T-helper 1 cell treated with Interleukin-12 subunit alpha and Interleukin-12 subunit beta and Interleukin-4 antibody, amounts not matched to agents 30 μg/mL and 1 μg/mL, for 36 hours (primary cell): ENCODE measurements at regions not wholly inside any gene's neighbourhood (a gene's known extent, or its start where the extent isn't known, plus 50 kb on each side); places are given as distances from the start of the nearest gene placed in this dataset.

Source experiments
- H3K27ac Mint-ChIP-seq: one replicate; pipeline ENCODE4 v1.8.0; 2021; ENCODE audit warnings: mild to moderate bottlenecking, mixed read lengths
- H3K27me3 Mint-ChIP-seq: one replicate; pipeline ENCODE4 v1.8.0; 2021; ENCODE audit warnings: low read depth, mixed read lengths
- H3K36me3 Mint-ChIP-seq: one replicate; pipeline ENCODE4 v1.8.0; 2021; ENCODE audit warnings: low read depth, mixed read lengths
- H3K4me1 Mint-ChIP-seq: one replicate; pipeline ENCODE4 v1.8.0; 2021; ENCODE audit warnings: low read depth, mixed read lengths
- H3K4me3 Mint-ChIP-seq: one replicate; pipeline ENCODE4 v1.8.0; 2021; ENCODE audit warnings: mild to moderate bottlenecking, moderate library complexity, mixed read lengths
- H3K9me3 Mint-ChIP-seq: one replicate; pipeline ENCODE4 v1.8.0; 2021; ENCODE audit warnings: mixed read lengths

DNA sequence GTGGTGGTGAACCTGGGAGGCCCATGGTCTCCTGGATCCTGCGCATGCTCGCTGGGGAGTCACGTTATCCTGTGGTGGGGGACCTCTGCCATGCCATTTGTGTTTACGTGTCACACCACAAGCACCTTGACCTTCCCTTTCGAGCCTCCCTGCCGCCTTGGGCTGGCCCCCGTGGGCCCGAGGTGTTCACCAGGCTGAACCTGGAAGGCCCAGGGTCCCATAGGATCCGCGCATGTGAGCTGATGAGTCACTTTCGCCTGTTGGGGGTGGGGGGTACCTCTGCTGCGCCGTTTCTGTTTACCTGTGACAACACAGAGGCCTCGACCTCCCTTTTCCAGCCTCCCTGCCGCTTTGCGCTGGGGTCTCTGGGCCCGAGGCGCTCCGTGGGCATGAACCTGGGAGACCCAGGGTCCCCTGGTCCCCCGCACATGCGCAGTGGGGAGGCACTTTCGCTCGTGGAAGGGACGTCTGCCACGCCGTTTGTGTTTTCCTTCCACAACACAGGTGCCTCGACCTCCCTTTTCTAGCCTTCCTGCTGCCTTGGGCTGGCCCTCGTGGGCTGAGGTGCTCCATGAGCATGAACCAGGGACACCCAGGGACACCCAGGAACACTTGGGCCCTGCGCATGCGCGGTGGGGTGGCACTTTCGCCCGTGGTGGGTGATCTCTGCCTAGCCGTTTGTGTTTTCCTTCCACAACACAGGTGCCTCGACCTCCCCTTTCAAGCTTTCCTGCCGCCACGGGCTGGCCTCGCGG lies 334.1 kb downstream of the ALG10 start:
- Mint-ChIP-seq H3K4me1 (no peaks in the 10 kb centered on the region), H3K4me3 (no peak overlapping the region), H3K27me3 (no peaks in the 10 kb centered on the region), H3K9me3 (peaks cover 5% of the 10 kb centered on the region), H3K27ac (no peak overlapping the region), H3K36me3 (no peaks in the 10 kb centered on the region)

DNA sequence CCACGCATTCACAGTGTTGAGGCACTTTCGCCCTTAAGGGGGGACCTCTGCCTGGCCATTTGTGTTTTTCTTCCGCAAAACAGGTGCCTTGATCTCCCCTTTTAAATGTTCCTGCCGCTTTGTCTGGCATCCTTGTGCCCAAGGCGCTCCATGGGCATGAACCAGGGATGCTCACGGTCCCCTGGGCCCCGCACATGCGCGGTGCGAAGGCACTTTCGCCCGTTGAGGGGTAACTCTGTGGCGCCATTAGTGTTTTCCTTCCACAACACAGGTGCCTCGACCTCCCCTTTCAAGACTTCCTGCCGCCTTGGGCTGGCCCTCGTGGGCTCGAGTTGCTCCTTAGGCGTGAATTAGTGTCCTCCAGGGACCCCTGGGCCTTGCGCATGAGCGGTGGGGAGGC lies 335.5 kb downstream of the ALG10 start:
- no peaks in the 10 kb centered on the region for H3K36me3 Mint-ChIP-seq
- H3K4me1 Mint-ChIP-seq = no peaks in the 10 kb centered on the region
- H3K9me3 Mint-ChIP-seq = peaks cover 5% of the 10 kb centered on the region
- H3K27me3 Mint-ChIP-seq = no peaks in the 10 kb centered on the region
- no peak overlapping the region for H3K27ac Mint-ChIP-seq
- H3K4me3 Mint-ChIP-seq = no peak overlapping the region

DNA sequence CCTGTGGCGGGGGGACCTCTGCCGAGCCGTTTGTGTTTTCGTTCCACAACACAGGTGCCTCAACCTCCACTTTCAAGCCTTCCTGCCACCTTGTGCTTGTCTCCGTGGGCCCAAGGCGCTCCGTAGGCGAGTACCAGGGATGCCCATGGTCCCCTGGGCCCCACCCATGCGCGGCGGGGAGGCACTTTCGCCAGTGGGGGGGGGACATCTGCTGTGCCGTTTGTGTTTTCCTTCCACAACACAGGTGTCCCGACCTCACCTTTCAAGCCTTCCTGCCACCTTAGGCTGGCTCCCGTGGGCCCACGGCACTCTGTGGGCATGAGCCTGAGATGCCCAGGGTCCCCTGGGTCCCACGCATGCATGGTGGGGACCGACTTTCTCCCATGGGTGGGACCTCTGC lies 335.9 kb downstream of the ALG10 start:
- H3K9me3 Mint-ChIP-seq = peaks cover 5% of the 10 kb centered on the region
- H3K27me3 Mint-ChIP-seq = no peaks in the 10 kb centered on the region
- no peaks in the 10 kb centered on the region for H3K4me1 Mint-ChIP-seq
- H3K4me3 Mint-ChIP-seq = no peak overlapping the region
- H3K36me3 Mint-ChIP-seq = no peaks in the 10 kb centered on the region
- no peak overlapping the region for H3K27ac Mint-ChIP-seq

DNA sequence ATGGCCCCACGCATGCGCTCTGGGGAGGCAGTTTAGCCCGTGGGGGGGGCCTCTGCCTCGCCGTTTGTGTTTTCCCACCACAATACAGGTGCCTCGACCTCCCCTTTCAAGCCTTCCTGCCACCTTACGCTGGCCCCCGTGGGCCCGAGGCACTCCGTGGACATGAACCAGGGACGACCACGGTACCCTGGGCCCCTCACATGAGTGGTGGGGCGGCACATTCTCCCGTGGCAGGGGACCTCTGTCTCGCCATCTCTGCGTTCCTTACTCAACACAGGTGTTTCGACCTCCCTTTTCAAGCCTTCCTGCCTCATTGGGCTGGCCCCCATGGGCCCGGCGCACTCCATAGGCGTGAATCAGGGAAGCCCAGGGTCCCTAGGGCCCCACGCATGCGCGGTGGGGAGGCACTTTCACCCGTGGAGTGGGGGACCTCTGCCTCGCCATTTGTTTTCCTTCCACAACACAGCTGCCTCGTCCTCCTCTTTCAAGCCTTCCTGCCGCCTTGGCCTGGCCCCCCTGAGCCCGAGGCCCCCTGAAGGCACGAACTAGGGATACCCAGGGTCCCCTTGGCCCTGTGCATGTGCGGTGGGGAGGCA lies 339.5 kb downstream of the ALG10 start:
- Mint-ChIP-seq H3K36me3 (no peaks in the 10 kb centered on the region), H3K4me1 (no peaks in the 10 kb centered on the region), H3K27ac (no peak overlapping the region), H3K4me3 (no peak overlapping the region), H3K27me3 (no peaks in the 10 kb centered on the region), H3K9me3 (peaks cover 18% of the 10 kb centered on the region)

DNA sequence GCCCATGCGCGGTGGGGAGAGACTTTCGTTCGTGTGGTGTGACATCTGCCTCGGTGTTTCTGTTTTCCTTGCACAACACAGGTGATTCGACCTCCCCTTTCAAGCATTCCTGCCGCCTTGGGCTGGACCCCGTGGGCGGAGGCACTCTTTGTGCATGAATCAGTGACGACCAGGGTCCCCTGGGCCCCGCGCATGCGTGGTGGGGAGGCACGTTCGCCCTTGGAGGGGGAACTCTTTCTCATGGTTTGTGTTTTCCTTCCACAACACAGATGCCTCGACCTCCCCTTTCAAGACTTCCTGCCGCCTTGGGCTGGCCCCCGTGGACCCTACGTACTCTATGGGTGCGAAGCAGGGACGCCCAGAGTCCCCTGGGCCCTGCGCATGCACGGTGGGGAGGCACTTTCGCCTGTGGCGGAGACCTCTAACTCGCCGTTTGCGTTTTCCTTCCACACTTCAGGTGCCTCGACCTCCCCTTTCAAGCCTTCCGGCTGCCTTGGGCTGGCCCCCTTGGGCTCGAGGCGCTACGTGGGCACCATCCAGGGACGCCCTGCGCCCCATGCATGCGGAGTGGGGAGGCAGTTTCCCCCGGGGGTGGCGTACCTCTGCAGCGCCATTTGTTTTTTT lies 340.9 kb downstream of the ALG10 start:
- Mint-ChIP-seq H3K4me3 (no peak overlapping the region), H3K36me3 (peaks cover 1% of the 10 kb centered on the region), H3K4me1 (no peaks in the 10 kb centered on the region), H3K27me3 (no peaks in the 10 kb centered on the region), H3K9me3 (peaks cover 17% of the 10 kb centered on the region), H3K27ac (no peak overlapping the region)

DNA sequence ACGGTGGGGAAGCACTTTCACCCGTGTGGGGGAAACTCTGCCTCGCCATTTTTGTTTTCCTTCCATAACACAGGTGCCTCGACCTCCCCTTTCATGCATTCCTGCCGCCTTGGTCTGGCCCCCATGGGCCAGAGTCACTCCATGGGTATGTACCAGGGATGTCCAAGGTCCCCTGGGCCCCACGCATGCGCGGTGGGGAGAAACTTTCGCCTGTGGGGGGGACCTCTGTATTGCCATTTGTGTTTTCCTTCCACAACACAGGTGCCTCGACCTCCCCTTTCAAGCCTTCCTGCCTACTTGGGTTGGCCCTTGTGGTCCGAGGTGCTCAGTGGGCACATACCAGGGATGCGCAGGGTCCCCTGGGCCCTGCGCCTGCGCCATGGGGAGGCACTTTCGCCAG lies 345.8 kb downstream of the ALG10 start:
- Mint-ChIP-seq H3K9me3 (peaks cover 27% of the 10 kb centered on the region), H3K36me3 (peaks cover 1% of the 10 kb centered on the region), H3K4me1 (no peaks in the 10 kb centered on the region), H3K27me3 (no peaks in the 10 kb centered on the region), H3K4me3 (no peak overlapping the region), H3K27ac (no peak overlapping the region)

DNA sequence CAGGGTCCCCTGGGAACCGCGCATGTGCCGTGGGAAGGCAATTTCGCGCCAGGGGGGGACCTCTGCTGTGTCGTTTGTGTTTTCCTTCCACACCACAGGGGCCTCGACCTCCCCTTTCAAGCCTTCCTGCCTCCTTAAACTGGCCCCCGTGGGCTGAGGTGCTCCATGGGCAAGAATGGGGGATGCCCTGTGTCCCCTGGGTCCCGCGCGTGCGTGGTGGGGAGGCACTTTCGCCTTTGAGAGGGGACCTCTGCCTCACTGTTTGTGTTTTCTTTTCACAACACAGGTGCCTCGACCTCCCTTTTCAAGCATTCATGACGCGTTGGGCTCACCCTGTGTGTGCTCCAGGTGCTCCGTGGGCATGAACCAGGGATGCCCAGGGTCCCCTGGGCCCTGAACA lies 348.8 kb downstream of the ALG10 start:
- Mint-ChIP-seq H3K27ac (no peak overlapping the region), H3K36me3 (peaks cover 1% of the 10 kb centered on the region), H3K9me3 (peaks cover 13% of the 10 kb centered on the region), H3K4me1 (no peaks in the 10 kb centered on the region), H3K27me3 (no peaks in the 10 kb centered on the region), H3K4me3 (no peak overlapping the region)

DNA sequence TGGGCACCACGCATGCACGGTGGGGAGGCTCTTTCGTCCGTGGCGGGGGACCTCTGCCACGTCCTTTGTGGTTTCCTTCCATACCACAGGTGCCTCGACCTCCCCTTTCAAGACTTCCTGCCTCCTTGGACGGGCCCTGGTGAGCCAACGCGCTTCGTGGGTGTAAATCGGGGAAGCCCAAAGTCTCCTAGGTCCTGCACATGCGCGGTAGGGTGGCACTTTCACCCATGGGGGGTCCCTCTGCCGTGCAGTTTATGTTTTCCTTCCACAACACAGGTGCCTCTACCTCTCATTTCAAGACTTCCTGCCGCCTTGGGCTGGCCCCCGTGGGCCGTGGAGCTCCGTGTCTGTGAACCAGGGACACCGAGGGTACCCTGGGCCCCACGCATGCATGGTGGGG lies 349.7 kb downstream of the ALG10 start:
- H3K9me3 Mint-ChIP-seq = peaks cover 16% of the 10 kb centered on the region
- no peak overlapping the region for H3K27ac Mint-ChIP-seq
- H3K4me1 Mint-ChIP-seq = no peaks in the 10 kb centered on the region
- peaks cover 1% of the 10 kb centered on the region for H3K36me3 Mint-ChIP-seq
- H3K27me3 Mint-ChIP-seq = no peaks in the 10 kb centered on the region
- H3K4me3 Mint-ChIP-seq = no peak overlapping the region

DNA sequence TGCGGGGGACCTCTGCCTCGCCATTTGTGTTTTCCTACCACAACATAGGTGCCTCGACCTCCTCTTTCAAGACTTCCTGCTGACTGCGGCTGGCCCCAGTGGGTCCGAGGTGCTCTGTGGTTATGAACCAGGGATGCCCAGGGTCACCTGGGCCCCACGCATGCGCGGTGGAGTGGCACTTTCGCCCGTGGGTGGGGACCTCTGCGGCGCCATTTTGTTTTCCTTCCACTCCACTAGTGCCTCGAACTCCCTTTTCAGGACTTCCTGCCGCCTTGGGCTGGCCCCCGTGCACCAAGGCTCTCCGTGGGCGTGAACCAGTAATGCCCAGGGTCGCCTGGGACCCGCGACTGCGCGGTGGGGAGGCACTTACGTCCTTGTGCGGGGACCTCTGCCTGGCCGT lies 351.6 kb downstream of the ALG10 start:
- Mint-ChIP-seq H3K4me1 (no peaks in the 10 kb centered on the region), H3K4me3 (no peak overlapping the region), H3K27me3 (no peaks in the 10 kb centered on the region), H3K36me3 (no peaks in the 10 kb centered on the region), H3K27ac (no peak overlapping the region), H3K9me3 (peaks cover 21% of the 10 kb centered on the region)

DNA sequence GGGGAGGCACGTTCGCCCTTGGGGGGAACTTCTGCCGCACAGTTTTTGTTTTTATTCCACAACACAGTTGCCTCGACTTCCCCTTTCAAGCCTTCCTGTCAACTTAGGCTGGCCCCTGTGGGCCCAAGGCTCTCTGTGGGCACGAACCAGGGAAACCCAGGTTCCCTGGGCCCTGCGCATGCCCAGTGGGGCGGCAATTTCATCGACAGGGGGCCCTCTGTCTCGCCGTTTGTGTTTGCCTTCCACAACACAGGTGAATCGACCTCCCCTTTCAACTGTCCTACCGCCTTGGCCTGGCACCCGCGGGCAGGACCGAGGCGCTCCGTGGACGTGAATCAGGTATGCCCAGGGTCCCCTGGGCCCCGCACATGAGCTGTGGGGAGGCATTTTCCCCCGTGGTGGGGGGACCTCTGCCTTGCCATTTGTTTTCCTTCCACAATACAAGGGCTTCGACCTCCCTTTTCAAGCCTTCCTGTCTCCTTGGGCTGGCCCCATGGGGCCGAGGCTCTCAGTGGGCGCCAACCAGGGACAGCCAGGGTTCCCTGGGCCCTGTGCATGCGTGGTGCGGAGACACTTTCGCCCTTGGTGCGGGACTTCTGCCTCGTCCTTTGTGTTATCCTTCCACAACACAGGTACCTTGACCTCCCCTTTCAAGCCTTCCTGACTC lies 354.0 kb downstream of the ALG10 start:
- Mint-ChIP-seq H3K9me3 (peaks cover 26% of the 10 kb centered on the region), H3K27ac (no peak overlapping the region), H3K4me3 (no peak overlapping the region), H3K27me3 (no peaks in the 10 kb centered on the region), H3K36me3 (no peaks in the 10 kb centered on the region), H3K4me1 (no peaks in the 10 kb centered on the region)

DNA sequence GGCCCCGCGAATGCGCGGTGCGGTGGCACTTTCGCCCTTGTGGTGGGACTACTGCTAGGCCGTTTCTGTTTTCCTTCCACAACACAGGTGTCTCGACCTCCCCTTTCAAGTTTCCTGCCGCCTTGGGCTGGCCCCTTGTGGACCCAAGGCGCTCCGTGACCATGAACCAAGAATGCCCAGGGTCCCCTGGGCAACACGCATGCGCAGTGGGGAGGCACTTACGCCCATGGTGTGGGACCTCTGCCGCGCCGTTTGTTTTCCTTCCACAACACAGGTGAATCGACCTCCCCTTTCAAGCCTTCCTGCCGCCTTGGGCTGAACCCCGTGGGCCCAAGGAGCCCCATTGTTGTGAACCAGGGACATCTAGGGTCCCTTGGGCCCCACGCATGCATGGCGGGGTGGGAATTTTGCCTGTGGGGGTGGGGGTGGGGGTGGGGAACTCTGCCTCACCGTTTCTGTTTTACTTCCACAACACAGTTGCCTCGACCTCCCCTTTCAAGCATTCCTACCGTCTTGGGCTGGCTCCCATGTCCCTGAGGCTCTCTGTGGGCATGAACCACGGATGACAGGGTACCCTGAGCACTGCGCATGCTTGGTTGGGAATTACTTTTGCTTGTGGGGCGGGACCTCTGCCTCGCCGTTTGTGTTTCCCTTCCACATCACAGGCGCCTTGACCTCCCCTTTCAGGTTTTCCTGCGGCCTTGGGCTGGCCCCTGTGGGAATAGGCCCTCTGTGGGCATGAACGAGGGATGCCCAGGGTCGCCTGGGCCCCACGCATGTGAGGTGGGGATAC lies 355.1 kb downstream of the ALG10 start:
- no peaks in the 10 kb centered on the region for H3K4me1 Mint-ChIP-seq
- no peak overlapping the region for H3K27ac Mint-ChIP-seq
- H3K9me3 Mint-ChIP-seq = peaks cover 30% of the 10 kb centered on the region
- H3K4me3 Mint-ChIP-seq = no peak overlapping the region
- H3K27me3 Mint-ChIP-seq = no peaks in the 10 kb centered on the region
- H3K36me3 Mint-ChIP-seq = no peaks in the 10 kb centered on the region

DNA sequence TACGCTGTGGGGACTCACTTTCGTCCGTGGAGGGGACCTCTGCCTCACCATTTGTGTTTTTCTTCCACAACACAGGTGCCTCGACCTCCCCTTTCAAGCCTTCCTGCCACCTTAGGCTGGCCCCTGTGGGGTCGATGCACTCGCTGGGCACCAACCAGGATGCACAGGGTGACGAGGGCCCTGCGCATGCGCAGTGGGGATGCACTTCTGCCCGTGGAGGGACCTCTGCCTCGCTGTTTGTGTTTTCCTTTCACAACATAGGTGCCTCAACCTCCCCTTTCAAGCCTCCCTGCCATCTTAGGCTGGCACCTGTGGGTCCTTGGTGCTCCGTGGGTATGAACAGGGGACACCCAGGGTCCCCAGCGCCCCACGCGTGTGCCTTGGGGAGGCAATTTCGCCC lies 356.8 kb downstream of the ALG10 start:
- Mint-ChIP-seq H3K9me3 (peaks cover 27% of the 10 kb centered on the region), H3K27ac (no peak overlapping the region), H3K4me1 (no peaks in the 10 kb centered on the region)

DNA sequence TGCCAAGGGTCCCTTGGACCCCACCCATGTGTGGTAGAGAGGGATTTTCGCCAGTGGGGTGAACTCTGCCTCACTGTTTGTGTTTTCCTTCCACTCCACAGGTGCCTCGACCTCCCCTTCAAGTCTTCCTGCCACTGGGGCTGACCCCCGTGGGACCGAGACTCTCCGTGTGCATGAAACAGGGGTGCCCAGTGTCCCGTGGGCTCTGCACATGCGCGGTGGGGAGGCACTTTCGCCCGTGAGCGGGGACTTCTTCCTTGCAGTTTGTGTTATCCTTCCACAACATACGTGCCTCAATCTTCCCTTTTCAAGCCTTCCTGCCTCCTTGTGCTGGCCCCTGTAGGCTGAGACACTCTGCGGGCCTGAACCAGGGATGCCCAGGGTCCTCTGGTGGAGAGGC lies 362.4 kb downstream of the ALG10 start:
- Mint-ChIP-seq H3K4me3 (no peak overlapping the region), H3K27ac (no peak overlapping the region), H3K36me3 (peaks cover 3% of the 10 kb centered on the region), H3K27me3 (no peaks in the 10 kb centered on the region), H3K9me3 (peaks cover 47% of the 10 kb centered on the region), H3K4me1 (no peaks in the 10 kb centered on the region)

More for the DNA sequence above, 356.8 kb downstream of the ALG10 start:
- Mint-ChIP-seq H3K4me3 (no peak overlapping the region), H3K27me3 (no peaks in the 10 kb centered on the region), H3K36me3 (no peaks in the 10 kb centered on the region)

DNA sequence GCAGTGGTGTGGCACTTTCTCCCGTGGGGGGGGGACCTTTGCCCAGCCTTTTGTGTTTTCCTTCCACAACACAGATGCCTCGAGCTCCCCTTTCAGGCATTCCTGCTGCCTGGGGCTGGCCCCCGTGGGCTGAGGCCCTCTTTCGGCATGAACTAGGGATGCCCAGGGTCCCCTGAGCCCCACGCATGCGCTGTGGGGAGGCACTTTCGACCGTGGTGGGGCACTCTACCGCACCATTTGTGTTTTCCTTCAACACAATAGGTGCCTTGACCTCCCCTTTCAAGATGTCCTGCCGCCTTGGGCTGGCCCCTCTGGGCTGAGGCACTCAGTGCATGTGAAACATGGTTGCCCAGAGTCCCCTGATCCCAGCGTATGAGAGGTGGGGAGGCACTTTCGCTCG lies 363.7 kb downstream of the ALG10 start:
- Mint-ChIP-seq H3K9me3 (peaks cover 48% of the 10 kb centered on the region), H3K36me3 (peaks cover 3% of the 10 kb centered on the region), H3K27ac (no peak overlapping the region), H3K27me3 (no peaks in the 10 kb centered on the region), H3K4me3 (no peak overlapping the region), H3K4me1 (no peaks in the 10 kb centered on the region)
